Activated naive CD4-positive, alpha-beta T cell treated with anti-CD3 and anti-CD28 coated beads, Interleukin-2, amount 50 U/mL, for 24 hours (primary cell): ENCODE measurements at regions not wholly inside any gene's neighbourhood (a gene's known extent, or its start where the extent isn't known, plus 50 kb on each side); places are given as distances from the start of the nearest gene placed in this dataset.

Experiments
- H3K27ac Mint-ChIP-seq: one replicate; pipeline ENCODE4 v1.8.0; 2021; ENCODE audit warnings: mild to moderate bottlenecking, mixed read lengths
- H3K27me3 Mint-ChIP-seq: one replicate; pipeline ENCODE4 v1.8.0; 2021; ENCODE audit warnings: mixed read lengths
- H3K36me3 Mint-ChIP-seq: one replicate; pipeline ENCODE4 v1.8.0; 2021; ENCODE audit warnings: mixed read lengths
- H3K4me1 Mint-ChIP-seq: one replicate; pipeline ENCODE4 v1.8.0; 2021; ENCODE audit warnings: mixed read lengths
- H3K4me3 Mint-ChIP-seq: one replicate; pipeline ENCODE4 v1.8.0; 2021; ENCODE audit warnings: mild to moderate bottlenecking, mixed read lengths
- H3K9me3 Mint-ChIP-seq: one replicate; pipeline ENCODE4 v1.8.0; 2021; ENCODE audit warnings: mixed read lengths

- Mint-ChIP-seq H3K4me3 (no peak overlapping the region), H3K36me3 (peaks cover 2% of the 10 kb centered on the region), H3K9me3 (peaks cover 10% of the 10 kb centered on the region), H3K27me3 (peaks cover 3% of the 10 kb centered on the region), H3K4me1 (no peaks in the 10 kb centered on the region), H3K27ac (no peak overlapping the region)
Measured at GRCh38 chr3:110261141-110261540, 810.5 kb upstream of the NECTIN3 start.

- Mint-ChIP-seq H3K27ac (no peak overlapping the region), H3K36me3 (no peaks in the 10 kb centered on the region), H3K4me3 (no peak overlapping the region), H3K4me1 (no peaks in the 10 kb centered on the region), H3K27me3 (peaks cover 3% of the 10 kb centered on the region), H3K9me3 (peaks cover 4% of the 10 kb centered on the region)
Measured at GRCh38 chr3:110262896-110263295, 808.7 kb upstream of the NECTIN3 start.

GRCh38 chr3:110265302-110265701 is 806.3 kb upstream of the NECTIN3 start:
- Mint-ChIP-seq H3K9me3 (no peaks in the 10 kb centered on the region), H3K27ac (no peak overlapping the region), H3K27me3 (peaks cover 3% of the 10 kb centered on the region), H3K36me3 (no peaks in the 10 kb centered on the region), H3K4me3 (no peak overlapping the region), H3K4me1 (no peaks in the 10 kb centered on the region)

- no peaks in the 10 kb centered on the region for H3K36me3 Mint-ChIP-seq
- H3K9me3 Mint-ChIP-seq: no peaks in the 10 kb centered on the region
- no peak overlapping the region for H3K27ac Mint-ChIP-seq
- no peak overlapping the region for H3K4me3 Mint-ChIP-seq
- H3K27me3 Mint-ChIP-seq: no peaks in the 10 kb centered on the region
- no peaks in the 10 kb centered on the region for H3K4me1 Mint-ChIP-seq
Measured at GRCh38 chr3:110267304-110267845, 804.2 kb upstream of the NECTIN3 start.

- no peak overlapping the region for H3K27ac Mint-ChIP-seq
- no peak overlapping the region for H3K4me3 Mint-ChIP-seq
- H3K9me3 Mint-ChIP-seq: no peaks in the 10 kb centered on the region
- H3K36me3 Mint-ChIP-seq: no peaks in the 10 kb centered on the region
- no peaks in the 10 kb centered on the region for H3K27me3 Mint-ChIP-seq
- H3K4me1 Mint-ChIP-seq: no peaks in the 10 kb centered on the region
Measured at GRCh38 chr3:110272525-110272924, 799.1 kb upstream of the NECTIN3 start.

- Mint-ChIP-seq H3K27me3 (no peaks in the 10 kb centered on the region), H3K36me3 (peaks cover 3% of the 10 kb centered on the region), H3K4me3 (no peak overlapping the region), H3K9me3 (no peaks in the 10 kb centered on the region), H3K27ac (no peak overlapping the region), H3K4me1 (no peaks in the 10 kb centered on the region)
Measured at GRCh38 chr3:110291886-110292501, 779.6 kb upstream of the NECTIN3 start.

GRCh38 chr3:110293660-110294059 is 778.0 kb upstream of the NECTIN3 start:
- Mint-ChIP-seq H3K36me3 (peaks cover 3% of the 10 kb centered on the region), H3K27ac (no peak overlapping the region), H3K27me3 (no peaks in the 10 kb centered on the region), H3K9me3 (no peaks in the 10 kb centered on the region), H3K4me1 (no peaks in the 10 kb centered on the region), H3K4me3 (no peak overlapping the region)

GRCh38 chr3:110296885-110297284 is 774.7 kb upstream of the NECTIN3 start:
- Mint-ChIP-seq H3K27ac (no peak overlapping the region), H3K9me3 (no peaks in the 10 kb centered on the region)

GRCh38 chr3:110301781-110302180 is 769.8 kb upstream of the NECTIN3 start:
- H3K27ac Mint-ChIP-seq: no peak overlapping the region
- H3K27me3 Mint-ChIP-seq: no peaks in the 10 kb centered on the region
- H3K9me3 Mint-ChIP-seq: no peaks in the 10 kb centered on the region
- H3K4me1 Mint-ChIP-seq: peaks cover 4% of the 10 kb centered on the region
- no peak overlapping the region for H3K4me3 Mint-ChIP-seq
- H3K36me3 Mint-ChIP-seq: no peaks in the 10 kb centered on the region

More at GRCh38 chr3:110296885-110297284, 774.7 kb upstream of the NECTIN3 start:
- Mint-ChIP-seq H3K36me3 (peaks cover 3% of the 10 kb centered on the region), H3K27me3 (no peaks in the 10 kb centered on the region), H3K4me3 (no peak overlapping the region), H3K4me1 (no peaks in the 10 kb centered on the region)

GRCh38 chr3:110307065-110307809 is 764.4 kb upstream of the NECTIN3 start:
- H3K9me3 Mint-ChIP-seq: no peaks in the 10 kb centered on the region
- no peak overlapping the region for H3K4me3 Mint-ChIP-seq
- H3K36me3 Mint-ChIP-seq: no peaks in the 10 kb centered on the region
- no peaks in the 10 kb centered on the region for H3K27me3 Mint-ChIP-seq
- no peak overlapping the region for H3K27ac Mint-ChIP-seq
- peaks cover 14% of the 10 kb centered on the region for H3K4me1 Mint-ChIP-seq

GRCh38 chr3:110311541-110311940 is 760.1 kb upstream of the NECTIN3 start:
- Mint-ChIP-seq H3K4me3 (no peak overlapping the region), H3K27me3 (no peaks in the 10 kb centered on the region), H3K27ac (no peak overlapping the region), H3K36me3 (no peaks in the 10 kb centered on the region), H3K9me3 (no peaks in the 10 kb centered on the region), H3K4me1 (peaks cover 16% of the 10 kb centered on the region)

GRCh38 chr3:110314512-110315114 is 757.0 kb upstream of the NECTIN3 start:
- no peaks in the 10 kb centered on the region for H3K36me3 Mint-ChIP-seq
- peaks cover 3% of the 10 kb centered on the region for H3K4me1 Mint-ChIP-seq
- H3K27ac Mint-ChIP-seq: no peak overlapping the region
- no peaks in the 10 kb centered on the region for H3K9me3 Mint-ChIP-seq
- no peak overlapping the region for H3K4me3 Mint-ChIP-seq
- H3K27me3 Mint-ChIP-seq: no peaks in the 10 kb centered on the region

- H3K4me1 Mint-ChIP-seq: peaks cover 3% of the 10 kb centered on the region
- no peaks in the 10 kb centered on the region for H3K27me3 Mint-ChIP-seq
- H3K27ac Mint-ChIP-seq: no peak overlapping the region
- H3K9me3 Mint-ChIP-seq: no peaks in the 10 kb centered on the region
- H3K4me3 Mint-ChIP-seq: no peak overlapping the region
- no peaks in the 10 kb centered on the region for H3K36me3 Mint-ChIP-seq
Measured at GRCh38 chr3:110318108-110318507, 753.5 kb upstream of the NECTIN3 start.

- H3K27ac Mint-ChIP-seq: no peak overlapping the region
- no peaks in the 10 kb centered on the region for H3K4me1 Mint-ChIP-seq
- no peaks in the 10 kb centered on the region for H3K36me3 Mint-ChIP-seq
- no peaks in the 10 kb centered on the region for H3K9me3 Mint-ChIP-seq
- H3K4me3 Mint-ChIP-seq: no peak overlapping the region
- H3K27me3 Mint-ChIP-seq: peaks cover 3% of the 10 kb centered on the region
Measured at GRCh38 chr3:110323349-110323748, 748.3 kb upstream of the NECTIN3 start.

- H3K4me3 Mint-ChIP-seq: no peak overlapping the region
- no peaks in the 10 kb centered on the region for H3K4me1 Mint-ChIP-seq
- H3K36me3 Mint-ChIP-seq: no peaks in the 10 kb centered on the region
- H3K27ac Mint-ChIP-seq: no peak overlapping the region
- peaks cover 3% of the 10 kb centered on the region for H3K27me3 Mint-ChIP-seq
- H3K9me3 Mint-ChIP-seq: no peaks in the 10 kb centered on the region
Measured at GRCh38 chr3:110324171-110324705, 747.4 kb upstream of the NECTIN3 start.

- Mint-ChIP-seq H3K27me3 (peaks cover 4% of the 10 kb centered on the region), H3K9me3 (peaks cover under 1% of the 10 kb centered on the region), H3K36me3 (no peaks in the 10 kb centered on the region), H3K27ac (no peak overlapping the region), H3K4me3 (no peak overlapping the region), H3K4me1 (no peaks in the 10 kb centered on the region)
Measured at GRCh38 chr3:110327870-110328269, 743.7 kb upstream of the NECTIN3 start.
